ENCODE measurements at regions not wholly inside any gene's neighbourhood (a gene's known extent, or its start where the extent isn't known, plus 50 kb on each side); places are given as distances from the start of the nearest gene placed in this dataset.

DNA sequence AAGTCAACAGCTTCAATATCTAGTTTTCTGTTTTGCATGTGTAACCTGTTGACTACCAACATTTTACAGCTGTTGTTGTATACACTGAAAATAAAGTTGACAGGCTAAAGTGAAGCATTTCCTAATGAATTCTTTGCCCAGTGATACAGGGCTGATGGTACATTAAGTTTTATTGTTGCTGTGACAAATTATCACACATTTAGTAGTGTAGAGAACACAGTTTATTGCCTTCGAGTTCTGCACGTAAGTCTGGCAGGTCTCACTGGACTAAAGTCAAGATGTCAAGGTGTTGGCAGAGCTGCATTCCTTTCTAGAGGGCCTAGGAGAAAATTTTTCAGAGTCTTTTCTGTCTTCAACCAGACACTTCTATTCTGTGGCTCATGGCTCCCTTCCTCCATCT, 184.2 kb downstream of the SLITRK6 start:
- TF ChIP-seq CTCF (conservative IDR thresholded peaks at IDR 0.05): no peak
- no peak overlapping the region for H3K27ac ChIP-seq

GRCh38 chr13:85610024-85610423, 189.2 kb downstream of the SLITRK6 start:
- no peak for TF ChIP-seq CTCF (conservative IDR thresholded peaks at IDR 0.05)
- no peak overlapping the region for H3K27ac ChIP-seq

DNA sequence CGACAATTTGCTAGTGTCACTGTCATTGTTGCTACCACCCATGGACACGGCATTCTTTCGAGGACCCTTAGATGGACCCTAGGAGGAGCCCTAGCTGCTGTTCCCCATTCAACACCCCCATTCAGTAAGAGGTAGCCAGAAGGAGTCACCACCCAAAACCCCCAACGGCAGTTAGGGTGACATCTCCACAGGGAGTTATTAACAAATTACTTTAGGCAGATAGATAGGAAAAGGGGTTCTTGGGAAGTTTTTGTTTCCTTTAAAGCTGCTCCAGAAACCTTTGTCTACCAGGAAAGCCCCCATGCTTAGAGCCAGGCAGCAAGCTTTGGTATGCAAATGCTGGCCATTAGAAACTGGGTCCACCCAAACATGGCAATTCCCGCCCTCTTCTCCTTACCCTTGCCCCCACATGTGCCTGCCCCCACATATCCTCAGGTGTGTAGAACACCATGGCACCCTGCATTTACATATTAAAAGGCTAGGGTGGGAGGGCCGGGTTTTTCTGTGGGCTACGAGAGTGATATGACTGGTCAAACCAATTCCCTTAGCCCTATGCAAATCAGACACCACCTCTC, 190.9 kb downstream of the SLITRK6 start:
- no peak overlapping the region for H3K27ac ChIP-seq
- no peak for TF ChIP-seq CTCF (conservative IDR thresholded peaks at IDR 0.05)

- TF ChIP-seq CTCF (conservative IDR thresholded peaks at IDR 0.05): no peak
- no peak overlapping the region for H3K27ac ChIP-seq
Observed at GRCh38 chr13:85603735-85604134, 195.5 kb downstream of the SLITRK6 start.

DNA sequence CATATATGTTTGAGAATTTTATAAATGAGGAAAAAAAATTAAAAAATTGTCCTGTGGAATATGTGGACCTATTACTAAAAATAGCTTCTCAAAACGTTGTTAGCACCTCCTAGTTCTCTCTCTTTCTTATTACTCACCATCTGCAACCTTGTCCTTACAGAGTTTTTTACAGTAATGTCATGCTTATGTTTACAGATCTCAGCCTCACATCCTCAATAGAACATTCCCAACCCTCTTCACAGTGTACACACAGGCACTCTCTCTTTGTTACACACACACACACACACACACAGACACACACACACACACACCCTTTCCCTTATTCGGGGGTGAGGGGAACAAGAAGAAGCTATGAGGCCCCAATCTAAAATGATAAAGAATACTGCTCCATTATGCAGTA, 197.7 kb downstream of the SLITRK6 start:
- no peak overlapping the region for H3K27ac ChIP-seq
- no peak for TF ChIP-seq CTCF (conservative IDR thresholded peaks at IDR 0.05)

- no peak overlapping the region for H3K27ac ChIP-seq
- no peak for TF ChIP-seq CTCF (conservative IDR thresholded peaks at IDR 0.05)
Observed at GRCh38 chr13:85597790-85598500, 201.3 kb downstream of the SLITRK6 start.

DNA sequence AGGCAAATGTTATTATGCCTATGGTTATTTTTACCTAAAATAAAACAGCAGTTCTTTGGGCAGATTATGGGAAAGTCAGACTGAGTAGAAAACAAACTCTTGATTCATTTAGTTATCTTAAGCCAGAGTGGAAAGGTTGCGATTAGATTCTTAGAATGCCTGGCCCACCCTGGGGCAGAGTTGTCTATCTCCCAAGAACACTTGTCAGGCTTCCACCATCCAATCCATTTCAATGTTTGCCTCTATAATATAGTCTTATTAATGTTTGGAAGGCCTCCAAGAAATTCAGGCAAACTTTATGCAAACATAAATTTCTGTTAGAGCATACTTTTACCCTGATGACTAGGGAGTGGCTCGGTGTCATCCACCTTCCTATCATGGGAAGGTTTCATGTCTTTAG, 207.0 kb downstream of the SLITRK6 start:
- no peak overlapping the region for H3K27ac ChIP-seq
- no peak for TF ChIP-seq CTCF (conservative IDR thresholded peaks at IDR 0.05)

Measured in VCaP (cell line).